ENCODE measurements at regions not wholly inside any gene's neighbourhood (a gene's known extent, or its start where the extent isn't known, plus 50 kb on each side); places are given as distances from the start of the nearest gene placed in this dataset.

DNA sequence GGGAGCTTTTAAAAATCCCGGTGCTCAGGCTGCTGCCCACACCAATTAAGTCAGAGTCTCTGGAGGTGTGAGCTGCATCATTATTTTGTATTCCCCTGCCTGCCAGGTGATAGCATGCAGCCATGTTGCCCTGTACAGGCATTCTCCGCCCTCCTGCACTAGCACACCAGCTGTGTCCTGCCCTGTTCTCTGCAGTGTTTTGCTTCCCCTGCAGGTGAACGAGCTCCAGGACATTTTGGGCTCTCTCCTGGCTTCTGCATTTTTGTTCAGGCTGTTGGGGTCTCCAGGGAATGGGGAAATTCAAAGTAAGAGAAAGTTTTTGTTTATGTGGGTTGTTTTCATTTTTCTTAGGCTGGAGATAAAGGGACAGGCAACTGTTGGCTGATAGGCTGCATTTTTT lies 271.0 kb upstream of the COBL start:
- Histone ChIP-seq H3K36me3 (ENCODE audit: control insufficient read depth in 4 of 4, insufficient read depth in 4 of 4, low read length in 3 of 4) (no peaks in the 10 kb centered on the region), H3K4me1 (ENCODE audit: control extremely low read depth in 1 of 4, control insufficient read depth in 4 of 4, insufficient read depth in 4 of 4, low read length in 3 of 4) (no peaks in the 10 kb centered on the region), H3K27me3 (replicated peaks in 2 of 5; ENCODE audit: control insufficient read depth in 4 of 5, insufficient read depth in 5 of 5, low read length in 4 of 5) (no peaks in the 10 kb centered on the region), H3K27ac (ENCODE audit: insufficient read depth in 1 of 2, low read depth in 1 of 2, low read length in 2 of 2, poor library complexity in 1 of 2, severe bottlenecking in 2 of 2) (no peak overlapping the region), H3K4me3 (ENCODE audit: control insufficient read depth in 1 of 7, extremely low read depth in 1 of 7, insufficient read depth in 4 of 7, low read depth in 2 of 7, low read length in 6 of 7) (no peak overlapping the region), H3K9me3 (ENCODE audit: control extremely low read depth in 1 of 5, control insufficient read depth in 4 of 5, insufficient read depth in 2 of 5, low read depth in 1 of 5, low read length in 4 of 5) (peaks cover 0 to 3% (median 0%) of the 10 kb centered on the region in 5 experiments)
- DNase-seq: no peak
- WGBS (ENCODE audit: insufficient coverage): 77% methylated on average over 3 of the region's 3 CpGs
- CTCF ChIA-PET: no interaction called here
- POLR2A ChIA-PET: interaction anchor here (1.0 kb wide), 1 partner anchor 18 kb away, joined by 3 read pairs; no protein-coding TSS in a partner anchor

DNA sequence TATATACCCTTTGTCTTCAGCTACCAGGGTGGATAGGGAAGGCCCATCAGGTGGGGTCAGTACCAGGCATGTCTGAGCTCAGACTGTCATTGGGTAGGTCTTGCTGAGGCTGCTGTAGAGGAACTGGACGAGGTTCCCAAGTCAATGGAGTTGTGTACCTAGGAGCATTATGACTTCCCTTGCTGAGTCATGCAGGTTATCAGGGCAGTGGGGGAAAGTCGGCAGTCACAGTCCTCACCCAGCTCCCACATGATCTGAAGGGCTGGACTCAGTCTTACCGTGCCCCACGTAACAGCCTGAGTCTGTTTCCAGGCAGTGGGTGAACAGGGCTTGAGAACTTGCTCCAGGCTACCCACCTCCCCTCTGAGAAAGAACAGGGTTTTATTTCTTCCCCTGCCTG lies 260.8 kb upstream of the COBL start:
- no peak overlapping the region for H3K4me3 ChIP-seq (ENCODE audit: control insufficient read depth in 1 of 7, extremely low read depth in 1 of 7, insufficient read depth in 4 of 7, low read depth in 2 of 7, low read length in 6 of 7)
- H3K36me3 ChIP-seq (ENCODE audit: control insufficient read depth in 4 of 4, insufficient read depth in 4 of 4, low read length in 3 of 4): no peaks in the 10 kb centered on the region
- H3K4me1 ChIP-seq (ENCODE audit: control extremely low read depth in 1 of 4, control insufficient read depth in 4 of 4, insufficient read depth in 4 of 4, low read length in 3 of 4): no peaks in the 10 kb centered on the region
- 83% methylated on average over 4 of the region's 4 CpGs for WGBS (ENCODE audit: insufficient coverage)
- H3K9me3 ChIP-seq (ENCODE audit: control extremely low read depth in 1 of 5, control insufficient read depth in 4 of 5, insufficient read depth in 2 of 5, low read depth in 1 of 5, low read length in 4 of 5): no peaks in the 10 kb centered on the region
- no peak overlapping the region for H3K27ac ChIP-seq (ENCODE audit: insufficient read depth in 1 of 2, low read depth in 1 of 2, low read length in 2 of 2, poor library complexity in 1 of 2, severe bottlenecking in 2 of 2)
- CTCF ChIA-PET: no interaction called here
- no peaks in the 10 kb centered on the region for H3K27me3 ChIP-seq (replicated peaks in 2 of 5; ENCODE audit: control insufficient read depth in 4 of 5, insufficient read depth in 5 of 5, low read length in 4 of 5)
- DNase-seq: no peak
- POLR2A ChIA-PET: no interaction called here

- 100% methylated on average over 2 of the region's 3 CpGs for WGBS (ENCODE audit: insufficient coverage)
- DNase-seq: no peak
- ChIA-PET POLR2A (interaction anchor here (0.7 kb wide), 1 partner anchor 18 kb away, joined by 3 read pairs; no protein-coding TSS in a partner anchor), CTCF (no interaction called here)
- H3K36me3 ChIP-seq (ENCODE audit: control insufficient read depth in 4 of 4, insufficient read depth in 4 of 4, low read length in 3 of 4): no peaks in the 10 kb centered on the region
- H3K9me3 ChIP-seq (ENCODE audit: control extremely low read depth in 1 of 5, control insufficient read depth in 4 of 5, insufficient read depth in 2 of 5, low read depth in 1 of 5, low read length in 4 of 5): peaks cover 0 to 2% (median 0%) of the 10 kb centered on the region in 5 experiments
- no peak overlapping the region for H3K4me3 ChIP-seq (ENCODE audit: control insufficient read depth in 1 of 7, extremely low read depth in 1 of 7, insufficient read depth in 4 of 7, low read depth in 2 of 7, low read length in 6 of 7)
- H3K4me1 ChIP-seq (ENCODE audit: control extremely low read depth in 1 of 4, control insufficient read depth in 4 of 4, insufficient read depth in 4 of 4, low read length in 3 of 4): no peaks in the 10 kb centered on the region
- H3K27ac ChIP-seq (ENCODE audit: insufficient read depth in 1 of 2, low read depth in 1 of 2, low read length in 2 of 2, poor library complexity in 1 of 2, severe bottlenecking in 2 of 2): no peak overlapping the region
- H3K27me3 ChIP-seq (replicated peaks in 2 of 5; ENCODE audit: control insufficient read depth in 4 of 5, insufficient read depth in 5 of 5, low read length in 4 of 5): no peaks in the 10 kb centered on the region
These were observed 253.0 kb upstream of the COBL start for GRCh38 chr7:51569581-51569980.

GRCh38 chr7:51569176-51569575 lies 252.6 kb upstream of the COBL start:
- no peaks in the 10 kb centered on the region for H3K4me1 ChIP-seq (ENCODE audit: control extremely low read depth in 1 of 4, control insufficient read depth in 4 of 4, insufficient read depth in 4 of 4, low read length in 3 of 4)
- CTCF ChIA-PET: no interaction called here
- H3K9me3 ChIP-seq (ENCODE audit: control extremely low read depth in 1 of 5, control insufficient read depth in 4 of 5, insufficient read depth in 2 of 5, low read depth in 1 of 5, low read length in 4 of 5): peaks cover 0 to 3% (median 0%) of the 10 kb centered on the region in 5 experiments
- POLR2A ChIA-PET: no interaction called here
- WGBS (ENCODE audit: insufficient coverage): 94% methylated on average over 5 of the region's 5 CpGs
- DNase-seq: no peak
- H3K4me3 ChIP-seq (ENCODE audit: control insufficient read depth in 1 of 7, extremely low read depth in 1 of 7, insufficient read depth in 4 of 7, low read depth in 2 of 7, low read length in 6 of 7): no peak overlapping the region
- H3K27ac ChIP-seq (ENCODE audit: insufficient read depth in 1 of 2, low read depth in 1 of 2, low read length in 2 of 2, poor library complexity in 1 of 2, severe bottlenecking in 2 of 2): no peak overlapping the region
- H3K27me3 ChIP-seq (replicated peaks in 2 of 5; ENCODE audit: control insufficient read depth in 4 of 5, insufficient read depth in 5 of 5, low read length in 4 of 5): no peaks in the 10 kb centered on the region
- no peaks in the 10 kb centered on the region for H3K36me3 ChIP-seq (ENCODE audit: control insufficient read depth in 4 of 4, insufficient read depth in 4 of 4, low read length in 3 of 4)

- ChIA-PET POLR2A (no interaction called here), CTCF (no interaction called here)
- H3K4me1 ChIP-seq (ENCODE audit: control extremely low read depth in 1 of 4, control insufficient read depth in 4 of 4, insufficient read depth in 4 of 4, low read length in 3 of 4): no peaks in the 10 kb centered on the region
- no peaks in the 10 kb centered on the region for H3K36me3 ChIP-seq (ENCODE audit: control insufficient read depth in 4 of 4, insufficient read depth in 4 of 4, low read length in 3 of 4)
- peaks cover 0 to 2% (median 0%) of the 10 kb centered on the region in 5 experiments for H3K9me3 ChIP-seq (ENCODE audit: control extremely low read depth in 1 of 5, control insufficient read depth in 4 of 5, insufficient read depth in 2 of 5, low read depth in 1 of 5, low read length in 4 of 5)
- WGBS (ENCODE audit: insufficient coverage): 95% methylated on average over 4 of the region's 4 CpGs
- no peak for DNase-seq
- no peak overlapping the region for H3K4me3 ChIP-seq (ENCODE audit: control insufficient read depth in 1 of 7, extremely low read depth in 1 of 7, insufficient read depth in 4 of 7, low read depth in 2 of 7, low read length in 6 of 7)
- no peaks in the 10 kb centered on the region for H3K27me3 ChIP-seq (replicated peaks in 2 of 5; ENCODE audit: control insufficient read depth in 4 of 5, insufficient read depth in 5 of 5, low read length in 4 of 5)
- H3K27ac ChIP-seq (ENCODE audit: insufficient read depth in 1 of 2, low read depth in 1 of 2, low read length in 2 of 2, poor library complexity in 1 of 2, severe bottlenecking in 2 of 2): no peak overlapping the region
These were observed 234.5 kb upstream of the COBL start for GRCh38 chr7:51551070-51551469.

DNA sequence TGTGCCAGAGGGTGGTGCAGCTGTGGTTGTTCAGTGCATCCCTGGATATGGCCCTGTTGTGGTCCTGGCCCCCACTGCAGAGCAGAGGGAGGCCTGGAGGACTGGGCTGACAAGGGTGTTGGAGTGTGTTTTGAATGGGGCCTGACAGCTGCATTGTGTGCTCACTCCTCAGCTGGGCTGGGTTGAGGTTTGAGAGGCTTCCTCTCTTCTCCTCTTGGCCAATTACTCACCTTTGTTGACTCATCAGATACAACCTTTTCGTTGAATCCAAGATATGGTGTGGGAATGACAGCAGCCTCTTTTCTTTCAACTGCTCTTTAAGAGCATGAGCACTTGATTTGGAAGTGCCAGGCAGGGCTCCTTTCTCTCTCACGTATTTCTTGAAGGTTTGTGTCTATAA lies 228.5 kb upstream of the COBL start:
- no peak overlapping the region for H3K4me3 ChIP-seq (ENCODE audit: control insufficient read depth in 1 of 7, extremely low read depth in 1 of 7, insufficient read depth in 4 of 7, low read depth in 2 of 7, low read length in 6 of 7)
- H3K9me3 ChIP-seq (ENCODE audit: control extremely low read depth in 1 of 5, control insufficient read depth in 4 of 5, insufficient read depth in 2 of 5, low read depth in 1 of 5, low read length in 4 of 5): peaks cover 0 to 6% (median 2%) of the 10 kb centered on the region in 5 experiments
- WGBS (ENCODE audit: insufficient coverage): 86% methylated on average over 1 of the region's 2 CpGs
- H3K36me3 ChIP-seq (ENCODE audit: control insufficient read depth in 4 of 4, insufficient read depth in 4 of 4, low read length in 3 of 4): no peaks in the 10 kb centered on the region
- POLR2A ChIA-PET: no interaction called here
- H3K27me3 ChIP-seq (replicated peaks in 2 of 5; ENCODE audit: control insufficient read depth in 4 of 5, insufficient read depth in 5 of 5, low read length in 4 of 5): no peaks in the 10 kb centered on the region
- no peak overlapping the region for H3K27ac ChIP-seq (ENCODE audit: insufficient read depth in 1 of 2, low read depth in 1 of 2, low read length in 2 of 2, poor library complexity in 1 of 2, severe bottlenecking in 2 of 2)
- no peaks in the 10 kb centered on the region for H3K4me1 ChIP-seq (ENCODE audit: control extremely low read depth in 1 of 4, control insufficient read depth in 4 of 4, insufficient read depth in 4 of 4, low read length in 3 of 4)
- no peak for DNase-seq
- CTCF ChIA-PET: interaction anchor here (0.6 kb wide), 1 partner anchor 81 kb away, joined by 3 read pairs; no protein-coding TSS in a partner anchor

GRCh38 chr7:51543801-51544553 lies 227.4 kb upstream of the COBL start:
- H3K27me3 ChIP-seq (replicated peaks in 2 of 5; ENCODE audit: control insufficient read depth in 4 of 5, insufficient read depth in 5 of 5, low read length in 4 of 5): no peaks in the 10 kb centered on the region
- DNase-seq: no peak
- CTCF ChIA-PET: no interaction called here
- peaks cover 0 to 6% (median 2%) of the 10 kb centered on the region in 5 experiments for H3K9me3 ChIP-seq (ENCODE audit: control extremely low read depth in 1 of 5, control insufficient read depth in 4 of 5, insufficient read depth in 2 of 5, low read depth in 1 of 5, low read length in 4 of 5)
- POLR2A ChIA-PET: no interaction called here
- 86% methylated on average over 7 of the region's 7 CpGs for WGBS (ENCODE audit: insufficient coverage)
- H3K36me3 ChIP-seq (ENCODE audit: control insufficient read depth in 4 of 4, insufficient read depth in 4 of 4, low read length in 3 of 4): no peaks in the 10 kb centered on the region
- H3K4me1 ChIP-seq (ENCODE audit: control extremely low read depth in 1 of 4, control insufficient read depth in 4 of 4, insufficient read depth in 4 of 4, low read length in 3 of 4): no peaks in the 10 kb centered on the region
- H3K4me3 ChIP-seq (ENCODE audit: control insufficient read depth in 1 of 7, extremely low read depth in 1 of 7, insufficient read depth in 4 of 7, low read depth in 2 of 7, low read length in 6 of 7): no peak overlapping the region
- no peak overlapping the region for H3K27ac ChIP-seq (ENCODE audit: insufficient read depth in 1 of 2, low read depth in 1 of 2, low read length in 2 of 2, poor library complexity in 1 of 2, severe bottlenecking in 2 of 2)
